Activated T-cell treated with anti-CD3 and anti-CD28 coated beads, Interleukin-2, amount 50 U/mL, for 24 hours (primary cell): ENCODE measurements at regions not wholly inside any gene's neighbourhood (a gene's known extent, or its start where the extent isn't known, plus 50 kb on each side); places are given as distances from the start of the nearest gene placed in this dataset.
"Not testable (repeated sequence)": the region's sequence is repeated elsewhere in the genome, so short reads cannot be mapped to it uniquely, and the experiment has no call there.

ENCODE experiments used
- DNase-seq: peaks from one replicate; pipeline ENCODE4 v3.0.0-alpha.2; 2020
- H3K27ac Mint-ChIP-seq: 2 replicates; pipeline ENCODE4 v1.8.0; 2020; ENCODE audit warnings: mild to moderate bottlenecking, mixed read lengths
- H3K27me3 Mint-ChIP-seq: 2 replicates; pipeline ENCODE4 v1.8.0; 2020; ENCODE audit warnings: mixed read lengths
- H3K36me3 Mint-ChIP-seq: 2 replicates; pipeline ENCODE4 v1.8.0; 2020; ENCODE audit warnings: low read depth, mixed read lengths
- H3K4me1 Mint-ChIP-seq: 2 replicates; pipeline ENCODE4 v1.8.0; 2020; ENCODE audit warnings: low read depth, mixed read lengths
- H3K4me3 Mint-ChIP-seq: 2 replicates; pipeline ENCODE4 v1.8.0; 2020; ENCODE audit warnings: mild to moderate bottlenecking, moderate library complexity, mixed read lengths
- H3K9me3 Mint-ChIP-seq: 2 replicates; pipeline ENCODE4 v1.8.0; 2020; ENCODE audit warnings: mixed read lengths

GRCh38 chr13:43946281-43946680 lies 66.6 kb downstream of the LACC1 start:
- no peaks in the 10 kb centered on the region for H3K36me3 Mint-ChIP-seq
- H3K27me3 Mint-ChIP-seq: peaks cover 6% of the 10 kb centered on the region
- no peaks in the 10 kb centered on the region for H3K4me1 Mint-ChIP-seq
- H3K27ac Mint-ChIP-seq: no peak overlapping the region
- H3K4me3 Mint-ChIP-seq: no peak overlapping the region
- no peak for DNase-seq
- peaks cover 6% of the 10 kb centered on the region for H3K9me3 Mint-ChIP-seq

- H3K27ac Mint-ChIP-seq: no peak overlapping the region
- H3K36me3 Mint-ChIP-seq: no peaks in the 10 kb centered on the region
- H3K9me3 Mint-ChIP-seq: peaks cover 6% of the 10 kb centered on the region
- no peak overlapping the region for H3K4me3 Mint-ChIP-seq
- no peak for DNase-seq
- H3K4me1 Mint-ChIP-seq: no peaks in the 10 kb centered on the region
- H3K27me3 Mint-ChIP-seq: peaks cover 6% of the 10 kb centered on the region
Observed at GRCh38 chr13:43947897-43948458, 68.3 kb downstream of the LACC1 start.

GRCh38 chr13:43953370-43953769 lies 73.7 kb downstream of the LACC1 start:
- Mint-ChIP-seq H3K4me3 (no peak overlapping the region), H3K9me3 (peaks cover 2% of the 10 kb centered on the region), H3K27me3 (peaks cover 31% of the 10 kb centered on the region), H3K36me3 (no peaks in the 10 kb centered on the region), H3K4me1 (no peaks in the 10 kb centered on the region), H3K27ac (no peak overlapping the region)
- DNase-seq: no peak

- not testable (repeated sequence) for H3K4me1 Mint-ChIP-seq, H3K27ac Mint-ChIP-seq, H3K36me3 Mint-ChIP-seq, H3K9me3 Mint-ChIP-seq, H3K4me3 Mint-ChIP-seq, DNase-seq
- peaks cover 39% of the 10 kb centered on the region for H3K27me3 Mint-ChIP-seq
Observed at GRCh38 chr13:43956975-43957374, 77.3 kb downstream of the LACC1 start.

- no peak overlapping the region for H3K27ac Mint-ChIP-seq
- no peaks in the 10 kb centered on the region for H3K9me3 Mint-ChIP-seq
- H3K27me3 Mint-ChIP-seq: peaks cover 28% of the 10 kb centered on the region
- no peaks in the 10 kb centered on the region for H3K36me3 Mint-ChIP-seq
- H3K4me1 Mint-ChIP-seq: no peaks in the 10 kb centered on the region
- no peak for DNase-seq
- no peak overlapping the region for H3K4me3 Mint-ChIP-seq
Observed at GRCh38 chr13:43959291-43959690, 79.6 kb downstream of the LACC1 start.

GRCh38 chr13:43961909-43962308 lies 82.2 kb downstream of the LACC1 start:
- no peak overlapping the region for H3K27ac Mint-ChIP-seq

GRCh38 chr13:43963726-43964125 lies 84.0 kb downstream of the LACC1 start:
- peaks cover 4% of the 10 kb centered on the region for H3K27me3 Mint-ChIP-seq
- DNase-seq: no peak
- H3K4me1 Mint-ChIP-seq: no peaks in the 10 kb centered on the region
- no peak overlapping the region for H3K27ac Mint-ChIP-seq
- H3K4me3 Mint-ChIP-seq: no peak overlapping the region
- no peaks in the 10 kb centered on the region for H3K9me3 Mint-ChIP-seq
- no peaks in the 10 kb centered on the region for H3K36me3 Mint-ChIP-seq

More at GRCh38 chr13:43961909-43962308, 82.2 kb downstream of the LACC1 start:
- Mint-ChIP-seq H3K9me3 (no peaks in the 10 kb centered on the region), H3K27me3 (peaks cover 17% of the 10 kb centered on the region), H3K4me1 (no peaks in the 10 kb centered on the region), H3K4me3 (no peak overlapping the region), H3K36me3 (no peaks in the 10 kb centered on the region)
- no peak for DNase-seq

GRCh38 chr13:43964698-43965458 lies 85.2 kb downstream of the LACC1 start:
- no peaks in the 10 kb centered on the region for H3K9me3 Mint-ChIP-seq
- no peaks in the 10 kb centered on the region for H3K36me3 Mint-ChIP-seq
- H3K4me1 Mint-ChIP-seq: no peaks in the 10 kb centered on the region
- no peak overlapping the region for H3K27ac Mint-ChIP-seq
- H3K27me3 Mint-ChIP-seq: peaks cover 2% of the 10 kb centered on the region
- H3K4me3 Mint-ChIP-seq: no peak overlapping the region
- DNase-seq: no peak

GRCh38 chr13:43965459-43965845 lies 85.7 kb downstream of the LACC1 start:
- DNase-seq: no peak
- no peaks in the 10 kb centered on the region for H3K4me1 Mint-ChIP-seq
- H3K27ac Mint-ChIP-seq: no peak overlapping the region
- H3K36me3 Mint-ChIP-seq: no peaks in the 10 kb centered on the region
- H3K27me3 Mint-ChIP-seq: peaks cover 2% of the 10 kb centered on the region
- no peak overlapping the region for H3K4me3 Mint-ChIP-seq
- no peaks in the 10 kb centered on the region for H3K9me3 Mint-ChIP-seq

GRCh38 chr13:43968251-43968942 lies 88.7 kb downstream of the LACC1 start:
- H3K4me3 Mint-ChIP-seq, H3K9me3 Mint-ChIP-seq, H3K36me3 Mint-ChIP-seq, DNase-seq, H3K4me1 Mint-ChIP-seq, H3K27ac Mint-ChIP-seq, H3K27me3 Mint-ChIP-seq: not testable (repeated sequence)

GRCh38 chr13:43968943-43969690 lies 89.4 kb downstream of the LACC1 start:
- H3K4me1 Mint-ChIP-seq, H3K27me3 Mint-ChIP-seq, DNase-seq, H3K27ac Mint-ChIP-seq, H3K4me3 Mint-ChIP-seq, H3K9me3 Mint-ChIP-seq, H3K36me3 Mint-ChIP-seq: not testable (repeated sequence)

GRCh38 chr13:43969919-43970318 lies 90.2 kb downstream of the LACC1 start:
- not testable (repeated sequence) for DNase-seq, H3K4me3 Mint-ChIP-seq, H3K27ac Mint-ChIP-seq, H3K9me3 Mint-ChIP-seq, H3K36me3 Mint-ChIP-seq, H3K27me3 Mint-ChIP-seq, H3K4me1 Mint-ChIP-seq

- not testable (repeated sequence) for H3K27me3 Mint-ChIP-seq, H3K27ac Mint-ChIP-seq, DNase-seq, H3K36me3 Mint-ChIP-seq, H3K4me1 Mint-ChIP-seq, H3K9me3 Mint-ChIP-seq, H3K4me3 Mint-ChIP-seq
Observed at GRCh38 chr13:43970520-43971242, 91.0 kb downstream of the LACC1 start.

- H3K4me3 Mint-ChIP-seq, H3K9me3 Mint-ChIP-seq, H3K27me3 Mint-ChIP-seq, H3K4me1 Mint-ChIP-seq, H3K36me3 Mint-ChIP-seq, H3K27ac Mint-ChIP-seq, DNase-seq: not testable (repeated sequence)
Observed at GRCh38 chr13:43971324-43971723, 91.6 kb downstream of the LACC1 start.
